GM23248 (cell line): ENCODE measurements at regions not wholly inside any gene's neighbourhood (a gene's known extent, or its start where the extent isn't known, plus 50 kb on each side); places are given as distances from the start of the nearest gene placed in this dataset.

Source experiments
- DNase-seq: peaks from one replicate; pipeline ENCODE4 v3.0.0-alpha.2; 2015
- H2AFZ ChIP-seq: fragments of 200-600 bp; sonication (generic); 2 replicates; pipeline ENCODE4 v1.6.1; 2016; ENCODE audit warnings: antibody characterized with exemption
- H3F3A ChIP-seq: fragments of 200-600 bp; sonication (generic); 2 replicates; pipeline ENCODE4 v1.6.1; 2016; ENCODE audit warnings: mild to moderate bottlenecking, antibody characterized with exemption, mixed run types; ENCODE audit not compliant: insufficient read depth
- H3K27ac ChIP-seq: fragments of 200-600 bp; sonication (generic); 2 replicates; pipeline ENCODE4 v1.5.1; 2016; ENCODE audit warnings: mild to moderate bottlenecking
- H3K27me3 ChIP-seq: fragments of 200-600 bp; sonication (generic); replicated peaks from 2 replicates; pipeline ENCODE4 v1.6.1; 2016; ENCODE audit warnings: mild to moderate bottlenecking; ENCODE audit not compliant: insufficient read depth
- H3K36me3 ChIP-seq: fragments of 200-600 bp; sonication (generic); 2 replicates; pipeline ENCODE4 v1.6.1; 2016; ENCODE audit warnings: low read depth, mild to moderate bottlenecking
- H3K4me1 ChIP-seq: fragments of 200-600 bp; sonication (generic); 2 replicates; pipeline ENCODE4 v1.6.1; 2016; ENCODE audit warnings: mild to moderate bottlenecking; ENCODE audit not compliant: insufficient read depth
- H3K4me2 ChIP-seq: fragments of 200-600 bp; sonication (generic); one replicate; pipeline ENCODE4 v1.6.1; 2016; ENCODE audit warnings: mild to moderate bottlenecking; ENCODE audit not compliant: unreplicated experiment
- H3K4me3 ChIP-seq: fragments of 200-600 bp; sonication (generic); 2 replicates; pipeline ENCODE4 v1.5.1; 2016; ENCODE audit warnings: mild to moderate bottlenecking
- H3K79me2 ChIP-seq: fragments of 200-600 bp; sonication (generic); 2 replicates; pipeline ENCODE4 v1.6.1; 2016; ENCODE audit warnings: mild to moderate bottlenecking; ENCODE audit not compliant: insufficient read depth
- H3K9ac ChIP-seq: fragments of 200-600 bp; sonication (generic); 2 replicates; pipeline ENCODE4 v1.6.1; 2016; ENCODE audit warnings: mild to moderate bottlenecking
- H3K9me2 ChIP-seq: fragments of 200-600 bp; sonication (generic); 2 replicates; pipeline ENCODE4 v1.6.1; 2016; ENCODE audit warnings: mixed run types, mild to moderate bottlenecking, moderate library complexity; ENCODE audit not compliant: insufficient read depth
- H3K9me3 ChIP-seq: fragments of 200-600 bp; sonication (generic); one replicate; pipeline ENCODE4 v1.6.1; 2017; ENCODE audit warnings: low read depth
- H4K20me1 ChIP-seq: fragments of 200-600 bp; sonication (generic); 2 replicates; pipeline ENCODE4 v1.6.0; 2016; ENCODE audit not compliant: insufficient read depth
- EZH2 ChIP-seq: fragments of 200-600 bp; sonication (generic); IDR thresholded peaks from 2 replicates; pipeline ENCODE4 v1.6.1; 2018; ENCODE audit warnings: antibody characterized with exemption, mild to moderate bottlenecking; ENCODE audit not compliant: insufficient read depth, poor library complexity, severe bottlenecking
- EZH2phosphoT487 ChIP-seq: fragments of 200-600 bp; sonication (generic); IDR thresholded peaks from 2 replicates; pipeline ENCODE4 v1.6.1; 2018; ENCODE audit warnings: antibody characterized with exemption, moderate library complexity, mild to moderate bottlenecking, low read depth; ENCODE audit not compliant: insufficient read depth
- WGBS, 2 experiments: methylation state at CpG; one replicate each; pipeline ENCODE4 v1.1.6; 2015 to 2017; ENCODE audit warnings: low lambda C conversion rate in 2 of 2, low coverage in 1 of 2; ENCODE audit errors: missing lambda C conversion rate in 2 of 2; 5-methylcytosine and 5-hydroxymethylcytosine counted together
- in situ Hi-C: fragments of 300-500 bp; cut with MboI; formaldehyde crosslinking; loops from 2 replicates; pipeline ENCODE4 v1.15.0; 2020

GRCh38 chr2:120995656-120996190 lies 260.1 kb downstream of the GLI2 start:
- DNase-seq = no peak
- H3K4me3 ChIP-seq = no peak overlapping the region
- H3K9me2 ChIP-seq = no peaks in the 10 kb centered on the region
- no peaks in the 10 kb centered on the region; the same call in 1 of the 2 replicates for H3F3A ChIP-seq
- H3K36me3 ChIP-seq = peaks cover 5% of the 10 kb centered on the region; the same call in 1 of the 2 replicates
- H3K27ac ChIP-seq = no peak overlapping the region
- TF ChIP-seq EZH2phosphoT487 (no peak), EZH2 (no peak)
- no peaks in the 10 kb centered on the region for H4K20me1 ChIP-seq
- H3K27me3 ChIP-seq = no peaks in the 10 kb centered on the region
- no peaks in the 10 kb centered on the region for H3K4me1 ChIP-seq
- in situ Hi-C loops = no loop called here
- no peaks in the 10 kb centered on the region for H3K79me2 ChIP-seq
- no peak overlapping the region for H3K9ac ChIP-seq
- H3K4me2 ChIP-seq = no peak overlapping the region
- 96 to 98% methylated on average over 15 of the region's 15 CpGs for WGBS, 2 experiments
- no peaks in the 10 kb centered on the region for H3K9me3 ChIP-seq
- no peak overlapping the region for H2AFZ ChIP-seq

GRCh38 chr2:120999377-121000097 lies 263.9 kb downstream of the GLI2 start:
- Histone ChIP-seq H3K9me3 (no peaks in the 10 kb centered on the region), H3K4me1 (no peaks in the 10 kb centered on the region), H3K4me3 (no peak overlapping the region), H3F3A (no peaks in the 10 kb centered on the region; the same call in 1 of the 2 replicates), H3K36me3 (no peaks in the 10 kb centered on the region), H3K4me2 (no peak overlapping the region), H3K9me2 (no peaks in the 10 kb centered on the region), H2AFZ (no peak overlapping the region), H3K27me3 (peaks cover 6% of the 10 kb centered on the region; the same call in 1 of the 2 replicates), H3K9ac (no peak overlapping the region), H3K27ac (no peak overlapping the region), H4K20me1 (no peaks in the 10 kb centered on the region), H3K79me2 (no peaks in the 10 kb centered on the region)
- WGBS, 2 experiments = 67 to 79% methylated on average over 6 of the region's 6 CpGs
- TF ChIP-seq EZH2phosphoT487 (no peak), EZH2 (no peak)
- in situ Hi-C loops = no loop called here
- DNase-seq = no peak

- Histone ChIP-seq H3F3A (no peaks in the 10 kb centered on the region; the same call in 1 of the 2 replicates), H3K4me1 (no peaks in the 10 kb centered on the region), H3K36me3 (no peaks in the 10 kb centered on the region), H3K4me3 (no peak overlapping the region), H3K27me3 (peaks cover 6% of the 10 kb centered on the region; the same call in 1 of the 2 replicates), H3K4me2 (no peak overlapping the region), H4K20me1 (no peaks in the 10 kb centered on the region), H3K79me2 (no peaks in the 10 kb centered on the region), H2AFZ (no peak overlapping the region), H3K9ac (no peak overlapping the region), H3K27ac (no peak overlapping the region), H3K9me3 (no peaks in the 10 kb centered on the region), H3K9me2 (no peaks in the 10 kb centered on the region)
- DNase-seq = no peak
- in situ Hi-C loops = no loop called here
- TF ChIP-seq EZH2 (no peak), EZH2phosphoT487 (no peak)
- 59 to 67% methylated on average over 3 of the region's 3 CpGs for WGBS, 2 experiments
Measured at GRCh38 chr2:121000804-121001203, 265.1 kb downstream of the GLI2 start.

- H3K36me3 ChIP-seq = no peaks in the 10 kb centered on the region
- H2AFZ ChIP-seq = no peak overlapping the region
- no peaks in the 10 kb centered on the region for H3K9me2 ChIP-seq
- no peaks in the 10 kb centered on the region for H4K20me1 ChIP-seq
- in situ Hi-C loops = no loop called here
- H3K4me1 ChIP-seq = peaks cover 7% of the 10 kb centered on the region; the same call in 1 of the 2 replicates
- H3K27ac ChIP-seq = no peak overlapping the region
- H3K9ac ChIP-seq = no peak overlapping the region
- H3K79me2 ChIP-seq = no peaks in the 10 kb centered on the region
- no peak overlapping the region for H3K4me2 ChIP-seq
- peaks cover 6% of the 10 kb centered on the region; the same call in 1 of the 2 replicates for H3K27me3 ChIP-seq
- H3F3A ChIP-seq = no peaks in the 10 kb centered on the region; the same call in 1 of the 2 replicates
- DNase-seq = no peak
- H3K4me3 ChIP-seq = no peak overlapping the region
- no peaks in the 10 kb centered on the region for H3K9me3 ChIP-seq
- no peak for TF ChIP-seq EZH2
- TF ChIP-seq EZH2phosphoT487 = no peak
Measured at GRCh38 chr2:121001641-121002040, 266.0 kb downstream of the GLI2 start.
